A549 (cell line): ENCODE measurements at regions not wholly inside any gene's neighbourhood (a gene's known extent, or its start where the extent isn't known, plus 50 kb on each side); places are given as distances from the start of the nearest gene placed in this dataset.

ENCODE experiments used
- ATAC-seq, 2 experiments: fragments of 200-7000 bp in 1 of 2; fragments of >200 bp in 1 of 2; cut with Nextera tagmentation in 1 of 2; cut with Tn5 transposase in 1 of 2; 3 replicates each; pipeline versions ENCODE4 v1.8.0 to v1.9.1; 2018 to 2020; ENCODE audit warnings: mild to moderate bottlenecking in 1 of 2, moderate library complexity in 1 of 2
- CTCF ChIA-PET: fragments of 300-600 bp; sonication (Branson Sonifier 250); formaldehyde crosslinking; extraction: SDS; loops from one replicate; lab custom pipeline; 2021; ENCODE audit warnings: antibody characterized with exemption, inconsistent platforms; lab: Yijun Ruan, JAX
- POLR2A ChIA-PET: fragments of 350-600 bp; formaldehyde crosslinking; extraction: SDS; loops from one replicate; lab custom pipeline; 2021; ENCODE audit warnings: antibody characterized with exemption, inconsistent platforms; lab: Yijun Ruan, JAX
- DNase-seq, 2 experiments: peaks; one replicate each; pipeline versions ENCODE4 v3.0.0 to v3.0.0-alpha.2; 2011 to 2016; ENCODE audit warnings: low read depth in 1 of 2, low spot score in 1 of 2
- FAIRE-seq: peaks from 2 replicates; lab custom pipeline; 2011; peaks lifted over from hg19 to GRCh38; lab: Jason Lieb, UNC
- H3K27ac ChIP-seq, 2 experiments: fragments of >200 bp; sonication (Bioruptor Twin); formaldehyde crosslinking; 3 replicates each; pipeline ENCODE4 v1.5.1; 2016 to 2017
- H3K4me1 ChIP-seq: fragments of >200 bp; sonication (Bioruptor Twin); formaldehyde crosslinking; 3 replicates; pipeline ENCODE4 v1.6.1; 2016
- H3K4me2 ChIP-seq: fragments of >200 bp; sonication (Bioruptor Twin); formaldehyde crosslinking; 3 replicates; pipeline ENCODE4 v1.6.1; 2016
- H3K4me3 ChIP-seq: fragments of >200 bp; sonication (Bioruptor Twin); formaldehyde crosslinking; 3 replicates; pipeline ENCODE4 v1.5.1; 2016
- H3K9me3 ChIP-seq: fragments of >200 bp; sonication (Bioruptor Twin); formaldehyde crosslinking; 3 replicates; pipeline ENCODE4 v1.6.1; 2016
- ATOH8 ChIP-seq: fragments of 250-450 bp; sonication (Bioruptor Pico); IDR thresholded peaks from 2 replicates; pipeline ENCODE4 v1.5.0; 2020; ENCODE audit warnings: low read depth, mild to moderate bottlenecking, moderate library complexity
- BCL3 ChIP-seq: fragments of >200 bp; sonication (Bioruptor Twin); formaldehyde crosslinking; IDR thresholded peaks from 3 replicates; pipeline ENCODE4 v1.6.1; 2016
- CBX8 ChIP-seq: fragments of 200-600 bp; sonication (generic); IDR thresholded peaks from 2 replicates; pipeline ENCODE4 v1.6.1; 2016
- CEBPB ChIP-seq, 2 experiments: fragments of >200 bp in 1 of 2; sonication (Bioruptor Twin) in 1 of 2; formaldehyde crosslinking in 1 of 2; IDR thresholded peaks; 2 replicates each; pipeline ENCODE4 v1.6.1; 2012 to 2016
- CHD2 ChIP-seq: fragments of 150-350 bp; IDR thresholded peaks from 2 replicates; pipeline ENCODE4 v1.6.1; 2014; ENCODE audit warnings: low read length; ENCODE audit not compliant: partially characterized antibody
- EHMT2 ChIP-seq: fragments of 200-600 bp; sonication (generic); IDR thresholded peaks from 2 replicates; pipeline ENCODE4 v1.6.1; 2016; ENCODE audit warnings: antibody characterized with exemption, low read depth, mild to moderate bottlenecking, moderate library complexity
- FOSL2 ChIP-seq, 2 experiments: fragments of 450-650 bp in 1 of 2; fragments of >200 bp in 1 of 2; sonication (Bioruptor Twin) in 1 of 2; formaldehyde crosslinking; IDR thresholded peaks; 2 replicates each; pipeline versions ENCODE4 v1.5.0 to v1.6.1; 2016 to 2020; ENCODE audit warnings: mild to moderate bottlenecking in 1 of 2, moderate library complexity in 1 of 2
- FOXS1 ChIP-seq: fragments of 250-450 bp; sonication (Bioruptor Pico); IDR thresholded peaks from 2 replicates; pipeline ENCODE4 v1.5.0; 2020; ENCODE audit warnings: mild to moderate bottlenecking, moderate library complexity
- HEYL ChIP-seq: fragments of 250-450 bp; sonication (Bioruptor Pico); IDR thresholded peaks from 2 replicates; pipeline ENCODE4 v1.8.0; 2021; ENCODE audit warnings: mild to moderate bottlenecking, moderate library complexity
- HOXB5 ChIP-seq: fragments of 250-450 bp; sonication (Bioruptor Pico); IDR thresholded peaks from 2 replicates; pipeline ENCODE4 v1.5.0; 2020; ENCODE audit warnings: mild to moderate bottlenecking, moderate library complexity
- JUN ChIP-seq, 2 experiments: fragments of >200 bp; sonication (Bioruptor Twin); formaldehyde crosslinking; IDR thresholded peaks; 2 replicates in 1 of 2; 3 replicates in 1 of 2; pipeline ENCODE4 v1.6.1; 2016 to 2017
- KDM1A ChIP-seq: fragments of 200-600 bp; sonication (generic); IDR thresholded peaks from 2 replicates; pipeline ENCODE4 v1.6.1; 2016; ENCODE audit warnings: low read depth, mild to moderate bottlenecking
- KDM5A ChIP-seq: fragments of 200-600 bp; sonication (generic); IDR thresholded peaks from 2 replicates; pipeline ENCODE4 v1.6.1; 2016; ENCODE audit warnings: antibody characterized with exemption, mild to moderate bottlenecking
- MAFK ChIP-seq: fragments of 450-650 bp; IDR thresholded peaks from 2 replicates; pipeline ENCODE4 v1.6.1; 2014; ENCODE audit not compliant: partially characterized antibody
- MYC ChIP-seq: IDR thresholded peaks from 2 replicates; pipeline ENCODE4 v1.6.1; 2012; ENCODE audit warnings: mild to moderate bottlenecking, inconsistent platforms, low read length, improper control_type of control experiment, borderline replicate concordance
- PHF8 ChIP-seq: fragments of 200-600 bp; sonication (generic); IDR thresholded peaks from 2 replicates; pipeline ENCODE4 v1.6.1; 2016; ENCODE audit warnings: low read depth, mild to moderate bottlenecking, antibody characterized with exemption, moderate library complexity, borderline replicate concordance
- RCOR1 ChIP-seq: fragments of 150-350 bp; IDR thresholded peaks from 2 replicates; pipeline ENCODE4 v1.6.1; 2014; ENCODE audit warnings: antibody characterized with exemption, low read length, low read depth
- RNF2 ChIP-seq: fragments of 200-600 bp; sonication (generic); IDR thresholded peaks from 2 replicates; pipeline ENCODE4 v1.6.1; 2016; ENCODE audit warnings: low read depth, mild to moderate bottlenecking, antibody characterized with exemption, moderate library complexity, borderline replicate concordance
- TFCP2L1 ChIP-seq: fragments of 250-450 bp; sonication (Bioruptor Pico); IDR thresholded peaks from 2 replicates; pipeline ENCODE4 v1.5.0; 2021; ENCODE audit warnings: mild to moderate bottlenecking
- ZNF302 ChIP-seq: fragments of 250-450 bp; sonication (Bioruptor Pico); IDR thresholded peaks from 2 replicates; pipeline ENCODE4 v1.9.0; 2021; ENCODE audit warnings: inconsistent platforms, mild to moderate bottlenecking, moderate library complexity
- ZSCAN20 ChIP-seq: fragments of 250-450 bp; sonication (Bioruptor Pico); IDR thresholded peaks from 2 replicates; pipeline ENCODE4 v1.8.0; 2022; ENCODE audit warnings: mild to moderate bottlenecking, moderate library complexity
- WGBS: methylation state at CpG from one replicate; pipeline ENCODE4 v1.1.6; 2017; ENCODE audit errors: missing lambda C conversion rate; 5-methylcytosine and 5-hydroxymethylcytosine counted together
- TF ChIP-seq, protein P1 (sequence below): fragments of 150-350 bp; IDR thresholded peaks from 2 replicates; pipeline ENCODE4 v1.6.1; 2014; ENCODE audit warnings: low read depth, mild to moderate bottlenecking, low read length

DNA sequence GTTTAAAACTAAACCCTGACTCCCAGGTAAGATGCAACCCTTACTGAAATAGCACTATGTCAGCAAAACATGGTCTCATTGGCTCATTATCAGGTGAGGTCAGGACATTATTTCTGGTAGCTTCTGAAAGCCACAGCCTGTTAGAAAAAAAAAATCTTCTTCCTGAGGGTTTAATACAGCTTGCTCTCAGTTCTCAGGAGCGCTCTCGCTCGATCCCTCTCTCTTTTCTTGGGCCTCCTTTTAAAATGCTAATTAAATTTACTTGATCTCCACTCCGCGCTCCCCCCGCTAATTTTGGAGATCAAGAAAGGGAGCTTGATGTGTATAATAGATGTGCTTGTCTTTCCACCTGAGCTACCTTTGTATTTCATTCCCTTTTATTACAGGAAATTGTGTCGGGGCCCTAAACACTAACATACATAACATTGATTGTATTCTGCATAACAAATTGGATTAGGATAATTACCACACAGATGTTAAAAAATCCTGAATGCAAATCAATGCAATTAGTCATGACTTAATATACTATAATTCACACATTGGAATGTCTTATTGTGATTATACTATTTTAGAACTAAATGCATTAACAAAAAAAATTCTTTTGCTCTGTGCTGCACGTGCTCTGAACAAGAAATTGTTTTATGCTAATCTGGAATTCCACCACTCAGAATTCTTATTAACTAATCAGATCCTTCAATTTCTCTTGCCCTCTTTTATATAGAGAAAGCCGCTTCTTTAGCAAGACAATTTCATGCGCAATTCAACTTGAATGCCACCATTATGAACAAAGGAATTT lies 101.6 kb upstream of the TEX13D start:
- no peak overlapping the region for H3K27ac ChIP-seq
- ATAC-seq, result no peak
- 82% methylated on average over 10 of the region's 10 CpGs for WGBS
- no peak overlapping the region for H3K4me2 ChIP-seq
- POLR2A ChIA-PET, result no interaction called here
- CTCF ChIA-PET, result no interaction called here
- DNase-seq, result no peak
- no peaks in the 10 kb centered on the region for H3K9me3 ChIP-seq
- TF ChIP-seq CHD2 (no peak), KDM1A (no peak), MAFK (peak; percentile 36), RNF2 (no peak), EHMT2 (no peak), HEYL (CRISPR knock-in tag) (no peak)
- TF ChIP-seq, protein P1, sequence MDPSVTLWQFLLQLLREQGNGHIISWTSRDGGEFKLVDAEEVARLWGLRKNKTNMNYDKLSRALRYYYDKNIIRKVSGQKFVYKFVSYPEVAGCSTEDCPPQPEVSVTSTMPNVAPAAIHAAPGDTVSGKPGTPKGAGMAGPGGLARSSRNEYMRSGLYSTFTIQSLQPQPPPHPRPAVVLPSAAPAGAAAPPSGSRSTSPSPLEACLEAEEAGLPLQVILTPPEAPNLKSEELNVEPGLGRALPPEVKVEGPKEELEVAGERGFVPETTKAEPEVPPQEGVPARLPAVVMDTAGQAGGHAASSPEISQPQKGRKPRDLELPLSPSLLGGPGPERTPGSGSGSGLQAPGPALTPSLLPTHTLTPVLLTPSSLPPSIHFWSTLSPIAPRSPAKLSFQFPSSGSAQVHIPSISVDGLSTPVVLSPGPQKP, result no peak
- H3K4me3 ChIP-seq, result no peak overlapping the region
- peak; percentile 51 for FAIRE-seq
- no peaks in the 10 kb centered on the region for H3K4me1 ChIP-seq

DNA sequence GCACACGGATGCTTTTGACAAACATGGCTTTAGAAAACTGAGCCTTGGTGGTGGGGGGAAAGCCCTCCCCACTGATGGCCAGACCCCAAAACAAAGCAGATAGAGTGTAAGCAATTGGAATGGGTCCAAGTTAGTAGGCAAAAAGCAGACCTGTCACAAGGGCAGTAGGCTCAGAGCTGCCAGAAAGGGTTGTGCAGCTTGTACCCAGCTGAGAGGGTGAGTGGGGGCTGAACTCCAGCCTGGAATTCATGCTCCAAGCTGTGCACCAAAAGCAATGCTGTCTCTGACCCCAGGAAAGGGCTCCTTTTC lies 101.1 kb upstream of the TEX13D start:
- Histone ChIP-seq H3K9me3 (no peaks in the 10 kb centered on the region), H3K4me2 (no peak overlapping the region), H3K4me3 (no peak overlapping the region), H3K4me1 (no peaks in the 10 kb centered on the region), H3K27ac (no peak overlapping the region)
- FAIRE-seq, result no peak
- no peak for DNase-seq
- no peak for TF ChIP-seq KDM5A
- TF ChIP-seq CEBPB (IDR thresholded peaks at IDR 0.05), result no peak
- no peak for TF ChIP-seq MYC
- TF ChIP-seq ATOH8 (CRISPR knock-in tag), result no peak
- TF ChIP-seq ZSCAN20 (CRISPR knock-in tag), result no peak
- TF ChIP-seq PHF8, result no peak
- TF ChIP-seq BCL3, result no peak
- TF ChIP-seq ZNF302, result no peak
- no peak for TF ChIP-seq HOXB5 (CRISPR knock-in tag)
- no peak for TF ChIP-seq HEYL (CRISPR knock-in tag)
- no peak for TF ChIP-seq FOXS1
- TF ChIP-seq FOSL2 (IDR thresholded peaks at IDR 0.05), result no peak
- TF ChIP-seq FOSL2 (CRISPR knock-in tag; IDR thresholded peaks at IDR 0.05), result no peak
- no peak for TF ChIP-seq RNF2
- TF ChIP-seq TFCP2L1, result no peak
- no peak for TF ChIP-seq CBX8
- no peak for TF ChIP-seq JUN (IDR thresholded peaks at IDR 0.05)
- no peak for TF ChIP-seq RCOR1
- 38% methylated on average over 1 of the region's 1 CpG for WGBS
- ATAC-seq, result no peak
- ChIA-PET CTCF (no interaction called here), POLR2A (no interaction called here)
